HG03280 (cell line): ENCODE measurements at regions not wholly inside any gene's neighbourhood (a gene's known extent, or its start where the extent isn't known, plus 50 kb on each side); places are given as distances from the start of the nearest gene placed in this dataset.
"Not testable (repeated sequence)": the region's sequence is repeated elsewhere in the genome, so short reads cannot be mapped to it uniquely, and the experiment has no call there.

Experiments
- ATAC-seq: cut with Tn5 transposase; IDR thresholded peaks from one replicate; pipeline ENCODE4 v1.9.1; 2021; ENCODE audit warnings: mild to moderate bottlenecking, moderate library complexity; ENCODE audit not compliant: unreplicated experiment

DNA sequence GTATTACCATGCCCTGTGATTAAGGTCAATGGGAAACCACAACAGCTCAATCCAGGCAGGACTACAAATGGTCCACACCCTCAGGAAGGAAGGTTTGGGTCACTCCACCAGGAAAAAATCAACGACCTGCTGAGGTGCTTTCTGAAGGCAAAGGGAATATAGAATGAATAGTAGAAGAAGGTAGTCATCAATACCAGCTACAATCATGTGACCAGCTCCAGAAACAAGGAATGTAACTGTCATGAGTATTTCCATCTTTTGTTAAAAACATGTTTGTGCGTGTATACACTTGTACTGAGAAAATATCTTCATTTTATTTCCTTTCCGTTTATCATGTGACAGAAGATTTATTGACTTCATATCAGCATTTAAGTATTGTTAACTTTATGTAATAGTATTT is 2028.6 kb upstream of the PCDH20 start:
- ATAC-seq, result not testable (repeated sequence)

DNA sequence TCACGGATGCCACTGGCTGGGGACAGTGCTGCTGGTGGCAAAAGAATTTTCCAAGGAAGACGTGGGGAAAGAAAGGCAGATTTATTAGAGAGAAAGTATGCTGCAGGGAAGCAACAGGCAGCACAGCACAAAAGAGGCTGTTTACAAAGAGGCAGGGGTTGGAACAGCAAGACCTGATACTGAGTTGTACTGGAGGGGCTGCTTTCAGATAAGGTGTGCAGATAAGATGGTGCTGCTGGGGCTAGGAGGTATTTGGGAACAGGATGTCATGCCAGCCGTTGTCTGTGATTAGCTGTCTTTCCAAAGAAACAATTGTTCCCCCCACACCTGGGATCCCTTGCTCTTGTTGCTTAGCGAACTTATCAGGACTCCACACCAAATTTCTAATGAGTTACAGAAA is 2023.3 kb upstream of the PCDH20 start:
- ATAC-seq, result no peak

DNA sequence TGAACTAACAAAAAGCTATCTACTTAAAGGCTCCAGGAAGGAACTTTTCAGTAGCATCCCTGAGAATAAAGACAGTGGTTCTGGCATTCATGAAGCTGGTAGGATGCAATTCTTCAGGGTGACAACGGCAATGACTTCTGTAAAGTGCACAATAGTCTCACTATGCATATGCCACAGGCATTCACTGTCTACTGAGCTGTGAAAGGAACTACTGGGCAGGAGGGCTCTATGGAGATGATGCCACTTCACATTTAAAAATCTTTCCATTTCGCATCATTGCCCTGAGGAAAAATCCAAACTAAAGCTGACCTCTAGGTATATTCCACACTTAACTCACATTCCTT is 2020.6 kb upstream of the PCDH20 start:
- ATAC-seq, result no peak

DNA sequence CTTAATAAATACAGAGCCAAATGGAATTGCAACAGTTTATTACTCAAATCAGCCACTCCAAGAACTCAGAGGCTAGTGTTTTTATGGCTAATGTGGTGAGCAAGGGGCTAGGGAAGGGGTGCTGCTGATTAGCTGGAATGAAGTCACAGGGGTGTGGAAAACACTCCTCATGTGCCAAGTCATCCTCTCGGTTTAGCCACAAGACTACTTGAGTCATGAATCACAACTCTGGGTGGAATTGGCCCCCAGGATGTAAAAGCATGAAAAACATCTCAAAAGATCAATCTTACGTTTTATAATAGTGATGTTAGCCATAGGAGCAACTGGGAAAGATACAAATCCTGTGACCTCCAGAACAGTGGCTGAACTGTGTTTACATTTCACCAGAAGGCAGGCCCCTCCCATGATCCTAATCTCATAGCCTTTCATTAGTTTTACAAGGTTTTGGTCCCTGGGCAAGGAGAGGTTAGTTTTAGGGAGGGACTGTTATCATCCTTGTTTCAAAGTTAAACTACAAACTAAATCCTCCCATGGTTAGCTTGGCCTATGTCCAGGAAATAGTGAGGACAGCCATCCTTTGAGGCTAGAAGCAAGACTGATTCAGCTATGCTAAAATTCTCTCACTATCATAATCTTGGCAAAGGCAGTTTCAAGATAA is 2020.1 kb upstream of the PCDH20 start:
- no peak for ATAC-seq

DNA sequence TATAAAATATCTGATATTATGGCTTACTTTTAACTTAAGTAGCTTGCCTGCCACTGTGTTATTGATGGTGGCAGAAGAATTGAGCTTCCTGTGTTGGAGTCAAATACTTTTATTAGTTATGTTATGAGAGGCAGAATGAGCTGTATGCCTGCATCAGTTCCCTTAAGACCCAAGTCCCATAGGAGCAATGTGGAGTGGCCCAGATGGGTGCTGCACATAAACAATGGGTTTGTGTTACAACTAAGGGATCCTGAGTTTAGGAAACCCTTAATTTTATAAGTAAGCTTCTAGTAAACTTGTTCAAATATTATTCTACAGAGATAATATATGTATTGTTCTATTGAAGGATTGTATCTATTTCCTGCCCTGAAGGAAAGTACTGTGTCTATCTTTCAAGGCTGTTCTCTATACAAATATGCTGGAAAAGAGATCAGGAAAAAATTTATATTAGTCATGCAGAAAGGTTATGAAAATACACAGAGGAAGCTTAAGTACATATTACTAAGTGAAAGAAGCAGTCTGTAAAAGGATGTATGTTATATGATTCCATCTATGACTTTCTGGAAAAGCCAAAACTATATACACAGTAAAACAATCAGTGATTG is 2018.0 kb upstream of the PCDH20 start:
- ATAC-seq, result no peak

DNA sequence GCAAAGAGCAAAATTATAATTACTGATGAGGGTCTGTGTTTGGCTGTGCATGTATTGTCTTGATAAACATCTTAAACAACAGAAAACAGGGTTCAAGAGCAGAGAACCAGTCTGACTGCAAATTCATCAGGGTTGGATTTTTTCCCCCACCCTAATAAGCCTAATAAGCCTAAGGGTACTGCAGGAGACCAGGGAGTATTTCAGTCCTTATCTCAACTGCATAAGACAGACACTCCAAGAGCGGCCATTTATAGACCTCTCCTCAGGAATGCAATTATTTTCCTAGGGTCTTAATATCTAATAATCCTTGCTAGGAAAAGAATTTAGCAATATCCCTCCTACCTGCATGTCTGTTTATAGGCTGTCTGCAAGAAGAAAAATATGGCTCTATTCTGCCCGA is 2011.5 kb upstream of the PCDH20 start:
- no peak for ATAC-seq

DNA sequence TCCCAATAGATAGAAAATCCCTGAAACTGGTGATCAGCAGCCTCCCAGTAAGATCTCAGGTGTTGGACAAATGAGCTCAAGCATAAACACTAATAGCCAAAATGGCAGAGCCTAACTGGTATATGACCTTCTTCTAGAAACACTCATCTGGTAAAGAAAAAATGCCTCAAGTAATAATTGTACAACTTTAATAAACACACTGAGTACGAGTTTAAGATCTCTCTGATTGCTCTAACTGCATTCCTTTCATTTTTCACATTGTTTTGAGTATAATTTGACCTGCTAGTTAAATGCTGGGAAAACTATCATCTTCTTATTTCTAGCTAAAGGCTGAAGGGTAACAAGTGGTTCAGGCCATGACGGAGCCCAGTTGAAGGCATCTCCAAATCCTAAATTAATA is 2009.5 kb upstream of the PCDH20 start:
- ATAC-seq, result no peak

DNA sequence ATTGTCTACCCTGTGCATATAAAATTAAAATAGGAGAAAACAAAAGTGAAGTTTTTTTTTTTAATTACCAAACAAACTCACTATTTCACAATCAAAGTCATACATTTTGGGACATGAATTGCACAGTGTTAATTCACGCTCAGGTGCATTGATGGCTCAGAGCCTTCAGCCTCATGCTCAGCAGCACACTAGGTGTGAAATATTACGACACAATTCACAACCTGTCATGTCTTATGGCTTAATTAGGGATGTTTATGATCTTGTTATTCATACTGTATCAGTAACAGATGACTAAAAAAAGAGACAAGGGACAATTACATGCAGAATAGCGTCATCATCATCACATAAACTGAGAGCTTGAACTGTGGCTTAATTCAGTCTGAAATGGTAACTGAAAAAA is 2005.5 kb upstream of the PCDH20 start:
- no peak for ATAC-seq

DNA sequence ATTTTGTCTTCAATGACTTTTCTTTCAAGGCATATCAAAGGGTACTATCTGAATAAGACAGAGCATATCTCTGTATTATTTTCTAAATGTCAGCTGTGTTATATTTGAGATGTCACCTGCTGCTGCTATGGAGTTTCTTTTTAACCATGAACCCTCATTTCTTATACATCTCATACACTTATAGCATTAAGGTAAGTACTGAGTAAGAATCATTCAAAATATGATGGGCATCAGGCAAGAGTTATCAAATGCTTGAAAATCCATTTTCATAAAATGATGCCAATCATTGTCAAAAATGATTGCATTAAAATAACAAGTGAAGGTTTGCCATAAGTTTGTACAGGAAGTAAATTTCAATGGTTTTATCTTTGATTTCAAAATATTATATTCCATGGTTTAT is 2005.0 kb upstream of the PCDH20 start:
- no peak for ATAC-seq

DNA sequence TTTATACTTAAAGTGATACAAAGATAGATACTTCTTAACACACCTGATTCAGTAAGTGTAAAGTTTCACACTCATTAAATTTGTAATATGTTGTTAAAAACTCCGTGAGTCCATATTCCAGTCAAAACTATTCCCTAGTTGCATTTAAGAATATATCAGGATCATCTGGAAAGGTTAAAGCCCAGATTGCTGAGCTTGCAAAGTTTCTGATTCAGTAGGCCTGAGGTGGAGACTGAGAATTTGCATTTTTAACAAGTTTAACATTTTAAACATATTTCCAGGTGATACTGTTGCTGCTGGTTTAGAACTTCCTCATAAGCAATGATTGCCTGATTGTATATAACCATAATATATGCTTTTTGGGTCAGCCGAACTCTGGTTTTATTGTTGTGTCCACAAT is 1998.6 kb upstream of the PCDH20 start:
- ATAC-seq, result no peak

DNA sequence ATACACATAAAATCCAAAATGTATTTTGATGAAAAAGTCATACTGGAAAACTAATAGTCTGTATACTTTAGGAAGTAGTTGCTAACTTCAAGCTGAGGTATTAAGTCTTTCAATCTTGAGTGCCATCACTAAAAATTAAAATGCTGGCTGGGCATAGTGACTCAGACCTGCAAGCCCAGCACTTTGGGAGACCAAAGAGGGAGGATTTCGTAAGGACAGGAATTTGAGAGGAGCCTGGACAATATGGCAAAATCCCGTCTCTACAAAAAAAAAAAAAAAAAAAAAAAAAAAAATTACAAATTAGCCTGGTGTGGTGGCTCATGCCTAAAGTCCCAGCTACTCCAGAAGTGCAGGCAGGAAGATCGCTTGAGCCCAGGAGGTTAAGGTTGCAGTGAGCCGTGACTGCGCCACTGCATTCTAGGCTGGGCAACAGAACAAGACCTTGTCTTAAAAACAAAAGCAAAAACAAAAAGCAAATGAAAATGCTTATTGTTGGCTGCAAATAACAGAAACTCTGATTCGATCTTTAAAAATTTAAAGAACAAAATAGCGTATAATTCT is 1994.2 kb upstream of the PCDH20 start:
- ATAC-seq, result no peak

DNA sequence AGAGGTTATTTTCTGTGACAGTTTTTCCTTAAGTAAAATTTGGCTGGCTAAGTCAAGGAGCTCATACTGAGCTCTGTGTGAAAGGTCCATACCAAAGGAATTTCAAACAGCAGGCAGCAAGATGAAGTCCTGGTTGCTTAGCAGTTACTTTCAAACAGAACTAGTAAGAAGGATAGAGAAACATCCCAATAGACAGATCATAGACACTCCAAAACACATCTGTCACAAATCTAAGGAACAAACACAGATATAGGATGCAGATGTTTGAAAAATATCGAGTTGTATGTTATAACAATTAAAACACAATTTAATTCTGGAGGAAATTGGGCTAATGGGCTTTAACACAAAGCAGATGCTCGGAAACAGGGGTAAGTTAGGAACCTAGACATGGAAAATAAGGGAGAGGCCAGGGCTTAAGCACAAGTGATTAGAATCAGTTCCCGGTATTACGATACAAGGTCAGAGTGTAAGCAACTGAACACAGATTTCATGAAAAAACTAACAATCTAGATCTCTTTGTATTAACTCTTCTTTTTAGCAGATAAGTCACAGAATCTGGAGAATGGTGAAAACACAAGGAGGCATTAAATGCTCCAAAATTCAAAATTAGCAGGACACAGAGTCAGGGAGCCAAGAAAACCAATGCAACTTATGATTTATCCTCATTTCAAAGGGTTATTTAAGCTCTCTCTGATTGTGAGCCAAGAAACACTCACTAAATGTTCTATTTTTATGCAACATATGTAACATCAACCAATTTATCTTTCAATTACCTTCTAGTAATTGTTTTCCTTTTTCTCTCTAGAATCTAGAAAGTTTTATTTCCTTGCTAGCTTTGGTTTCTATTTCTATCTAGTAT is 1992.9 kb upstream of the PCDH20 start:
- no peak for ATAC-seq

DNA sequence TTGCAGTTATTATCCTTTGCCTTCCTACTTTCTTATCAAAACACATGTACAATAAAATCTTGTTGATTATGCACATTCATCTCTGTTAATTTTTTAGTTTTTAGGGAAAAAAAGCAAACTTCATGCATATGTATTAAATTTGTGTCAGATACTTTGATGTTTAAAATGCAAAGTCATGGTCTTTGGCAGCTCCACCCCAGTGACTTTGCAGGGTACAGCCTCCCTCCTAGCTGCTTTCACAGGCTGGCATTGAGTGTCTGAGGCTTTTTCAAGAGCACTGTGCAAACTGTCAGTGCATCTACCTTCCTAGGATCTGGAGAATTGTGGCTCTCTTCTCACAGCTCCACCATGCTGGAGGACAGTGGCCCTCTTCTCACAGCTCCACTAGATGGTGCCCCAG is 1988.1 kb upstream of the PCDH20 start:
- ATAC-seq, result no peak

DNA sequence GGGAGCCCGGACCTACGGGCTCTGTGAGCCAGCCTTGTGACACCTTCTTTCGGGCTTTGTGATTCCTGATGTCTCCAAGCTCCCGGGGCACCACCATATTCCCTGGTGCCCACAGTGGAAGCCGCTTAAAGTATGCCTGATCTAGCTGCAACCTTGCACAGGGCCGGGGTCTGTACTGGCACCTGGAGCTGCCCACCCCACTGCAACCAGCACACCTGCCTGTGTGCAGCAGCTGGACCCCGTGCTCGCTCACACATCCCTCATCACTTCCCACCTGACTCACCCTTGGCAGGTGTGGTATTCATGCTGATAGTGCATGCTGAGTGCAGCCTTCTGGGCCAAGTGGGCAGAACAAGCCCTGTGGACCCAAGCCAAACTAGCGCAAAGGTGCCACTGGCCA is 1981.1 kb upstream of the PCDH20 start:
- ATAC-seq, result no peak

DNA sequence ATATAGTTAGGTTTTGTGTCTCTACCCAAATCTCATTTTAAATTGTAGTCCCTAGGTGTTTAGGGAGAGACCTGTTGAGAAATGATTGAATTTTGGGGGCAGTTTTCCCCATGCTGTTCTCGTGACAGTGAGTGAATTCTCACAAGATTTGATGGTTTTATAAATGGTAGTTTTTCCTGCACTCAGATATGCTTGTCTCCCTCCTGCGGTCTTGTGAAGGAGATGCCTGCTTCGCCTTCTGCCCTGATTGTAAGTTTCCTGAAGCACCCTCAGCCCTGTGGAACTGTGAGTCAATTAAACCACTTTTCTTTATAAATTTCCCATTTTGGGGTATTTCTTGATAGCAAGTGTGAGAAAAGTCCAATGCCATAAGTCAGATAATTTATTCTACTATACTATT is 1977.5 kb upstream of the PCDH20 start:
- ATAC-seq, result no peak

DNA sequence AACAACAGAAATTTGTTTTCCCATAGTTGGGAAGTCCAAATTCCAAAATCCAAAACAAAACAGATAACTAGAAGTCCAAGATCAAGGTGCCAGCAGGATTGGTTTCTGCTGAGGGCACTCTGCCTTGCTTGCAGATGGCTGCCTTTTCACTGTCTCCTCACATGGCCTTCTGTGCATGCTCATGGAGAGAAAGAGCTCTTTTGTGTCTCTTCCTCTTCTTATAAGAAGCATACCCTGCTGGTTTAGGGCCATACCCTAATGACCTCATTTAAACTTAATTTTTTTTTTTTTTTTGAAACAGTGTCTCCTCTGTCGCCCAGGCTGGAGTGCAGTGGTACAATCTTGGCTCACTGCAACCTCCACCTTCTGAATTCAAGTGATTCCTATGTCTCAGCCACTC is 1974.1 kb upstream of the PCDH20 start:
- ATAC-seq, result no peak

DNA sequence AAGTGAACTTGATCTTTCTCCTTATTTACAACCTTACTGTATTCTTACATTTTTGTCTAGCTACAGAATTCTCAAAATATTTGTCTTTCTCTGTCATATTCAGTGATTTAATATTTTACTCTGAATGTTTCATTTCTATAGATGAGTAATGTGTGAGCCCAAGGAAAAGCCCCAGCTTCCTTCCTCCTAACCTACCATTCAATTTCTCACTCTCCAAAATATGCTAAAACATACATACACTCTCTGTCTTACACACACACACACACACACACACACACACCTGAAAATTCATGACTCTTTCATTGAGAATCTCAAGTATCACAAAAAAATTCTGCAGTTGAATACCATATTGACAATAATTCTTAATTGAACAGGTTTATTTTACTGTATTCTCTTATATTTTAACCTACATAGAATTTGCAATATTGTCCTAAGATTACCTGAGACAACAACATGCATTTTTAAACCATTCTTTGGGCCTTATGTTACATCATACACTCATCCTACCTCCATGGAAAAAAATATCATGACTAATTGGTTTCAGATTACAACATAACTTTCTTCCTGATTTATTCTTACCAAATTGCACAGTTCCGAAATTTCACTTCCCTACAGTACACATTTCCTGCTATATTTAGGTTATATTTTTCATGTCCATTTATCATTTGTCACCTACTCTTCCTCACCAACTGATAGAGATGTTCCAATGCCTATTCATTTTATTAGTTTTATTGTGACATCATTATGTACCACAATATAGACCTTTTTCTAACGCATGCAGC is 1965.6 kb upstream of the PCDH20 start:
- no peak for ATAC-seq

DNA sequence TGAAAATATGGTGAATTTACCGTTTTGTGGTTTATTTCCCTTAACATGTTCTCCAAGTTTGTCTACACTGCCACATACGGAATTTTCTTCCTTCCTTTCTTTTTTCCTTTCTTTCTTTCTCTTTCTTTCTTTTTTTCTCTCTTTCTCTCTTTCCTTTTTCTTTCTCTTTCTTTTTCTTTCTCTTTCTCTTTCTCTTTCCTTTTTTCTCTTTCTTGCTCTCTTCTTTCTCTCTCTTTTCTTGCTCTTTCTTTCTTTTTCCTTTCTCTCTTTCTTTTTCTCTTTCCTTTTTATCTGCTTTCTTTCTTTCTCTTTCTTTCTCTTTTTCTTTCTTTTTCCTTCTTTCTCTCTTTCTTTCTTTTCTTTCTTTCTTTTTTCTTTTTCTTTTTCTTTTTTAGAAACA is 1962.3 kb upstream of the PCDH20 start:
- no peak for ATAC-seq

DNA sequence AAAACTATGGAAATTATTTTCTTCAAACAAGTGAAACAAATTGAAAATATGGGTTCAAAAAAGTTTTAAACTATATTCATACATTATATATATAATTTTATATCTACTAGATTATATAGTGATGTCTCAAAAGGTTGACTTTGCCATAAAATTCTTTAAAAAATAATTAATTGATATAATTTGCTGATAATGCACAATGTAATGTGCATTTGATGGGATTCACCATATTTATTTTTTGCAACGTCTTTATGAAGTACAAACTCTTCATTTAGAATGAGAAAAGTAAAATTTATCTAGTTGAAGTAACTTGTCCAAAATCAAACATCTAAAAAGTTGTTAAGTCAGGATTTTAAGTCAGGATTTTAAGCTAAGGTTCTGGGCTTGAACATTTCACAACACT is 1954.5 kb upstream of the PCDH20 start:
- ATAC-seq, result no peak

DNA sequence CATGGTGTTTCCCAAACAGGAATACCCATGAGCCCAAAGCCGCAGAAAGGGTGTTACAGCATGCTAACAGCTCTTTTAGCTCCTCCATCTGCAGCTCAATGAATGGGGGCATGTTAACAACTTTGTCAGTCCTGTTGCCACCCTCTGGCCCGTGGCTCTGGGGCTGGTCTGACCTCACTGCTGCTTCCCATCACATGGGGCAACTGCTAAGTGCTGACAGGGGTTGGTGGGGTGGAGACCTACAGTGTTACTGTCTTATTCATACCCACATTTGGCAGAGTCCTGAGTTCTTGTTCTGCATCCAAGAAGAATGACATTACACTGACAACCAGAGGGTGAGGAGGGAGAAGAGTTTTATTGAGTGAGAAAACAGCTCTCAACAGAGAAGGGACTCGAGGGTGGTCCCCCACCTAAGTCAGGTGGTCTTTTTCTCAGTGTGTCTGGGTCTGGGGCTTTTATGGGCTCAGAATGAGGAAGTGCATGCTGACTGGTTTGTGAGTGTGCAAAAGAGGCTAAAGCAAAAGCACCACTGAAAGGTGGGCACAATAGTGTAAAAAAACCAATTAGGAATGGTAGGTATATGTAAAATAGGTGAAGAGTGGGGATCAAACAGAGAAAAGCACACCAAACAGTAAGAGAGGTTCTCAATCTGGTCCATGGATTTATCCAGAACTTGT is 1952.0 kb upstream of the PCDH20 start:
- ATAC-seq, result no peak

DNA sequence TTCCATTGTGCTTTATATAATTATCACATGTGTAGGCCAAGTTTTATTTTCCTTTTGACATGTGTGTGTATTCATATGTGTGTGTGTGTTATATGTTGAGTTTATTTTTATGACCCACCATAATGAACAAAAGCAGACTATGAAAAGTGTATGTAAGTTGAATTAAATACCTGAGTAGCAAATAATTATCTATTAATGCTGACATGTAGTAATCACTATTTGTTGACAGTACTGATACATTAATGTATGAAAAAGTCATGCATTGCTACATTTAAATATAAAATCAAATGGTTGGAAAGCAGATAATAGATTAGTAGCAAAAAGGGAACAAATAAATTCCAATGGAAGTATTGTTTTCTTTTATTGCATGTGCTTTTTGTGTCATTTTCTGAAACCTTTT is 1948.5 kb upstream of the PCDH20 start:
- ATAC-seq, result no peak
